ENCODE measurements at regions not wholly inside any gene's neighbourhood (a gene's known extent, or its start where the extent isn't known, plus 50 kb on each side); places are given as distances from the start of the nearest gene placed in this dataset.

- Histone ChIP-seq H3K4me3 (replicated peaks in 1 of 2; ENCODE audit: low read depth in 1 of 2, low read length in 2 of 2) (no peak overlapping the region), H2AFZ (ENCODE audit: low read depth, low read length, poor library complexity, severe bottlenecking) (no peak overlapping the region), H3K9me3 (ENCODE audit: control insufficient read depth in 1 of 2, insufficient read depth in 1 of 2, low read depth in 1 of 2, low read length in 2 of 2) (peaks cover 0 to 8% of the 10 kb centered on the region in 2 experiments; a peak in 1 of 4 replicates), H3K4me1 (ENCODE audit: control insufficient read depth in 1 of 2, insufficient read depth in 2 of 2, low read length in 2 of 2) (no peaks in the 10 kb centered on the region), H3K4me2 (ENCODE audit: low read length) (no peak overlapping the region), H3K79me2 (ENCODE audit: insufficient read depth, low read length) (no peaks in the 10 kb centered on the region), H3K9ac (ENCODE audit: low read length) (no peak overlapping the region), H3K27ac (ENCODE audit: low read depth, low read length) (no peak overlapping the region), H4K20me1 (ENCODE audit: insufficient read depth) (no peaks in the 10 kb centered on the region), H3K9me2 (ENCODE audit: insufficient read depth) (no peaks in the 10 kb centered on the region), H3K27me3 (ENCODE audit: insufficient read depth, low read length) (no peaks in the 10 kb centered on the region), H3K36me3 (ENCODE audit: control insufficient read depth in 1 of 2, insufficient read depth in 2 of 2, low read length in 2 of 2) (no peaks in the 10 kb centered on the region)
- POLR2A ChIA-PET, result no interaction called here
- RAD21 ChIA-PET (ENCODE audit: low non-redundant PET in 1 of 2, low total read pairs in 2 of 2, uncharacterized antibody in 2 of 2, unreplicated experiment in 2 of 2), result no interaction called here
- ATAC-seq (no peak), DNase-seq (ENCODE audit: low read depth, low spot score) (no peak)
- no peak for TF ChIP-seq SIN3A (IDR thresholded peaks at IDR 0.05; ENCODE audit: low read depth)
- TF ChIP-seq EZH2 (IDR thresholded peaks at IDR 0.05), result no peak
- TF ChIP-seq CBX3 (IDR thresholded peaks at IDR 0.05; ENCODE audit: low read depth), result no peak
- no peak for TF ChIP-seq POLR2A (IDR thresholded peaks at IDR 0.05; ENCODE audit: borderline replicate concordance, extremely low read depth, insufficient read depth, insufficient read length)
- no peak for TF ChIP-seq ELF1 (IDR thresholded peaks at IDR 0.05; ENCODE audit: borderline replicate concordance, low read depth)
- TF ChIP-seq SP1 (IDR thresholded peaks at IDR 0.05; ENCODE audit: low read depth), result no peak
- no peak for TF ChIP-seq SRF (IDR thresholded peaks at IDR 0.05; ENCODE audit: low read depth)
- TF ChIP-seq CEBPB (IDR thresholded peaks at IDR 0.05; ENCODE audit: low read depth), result no peak
- TF ChIP-seq REST (IDR thresholded peaks at IDR 0.05; ENCODE audit: low read depth), result no peak
- no peak for TF ChIP-seq TCF7L2 (IDR thresholded peaks at IDR 0.05; ENCODE audit: borderline replicate concordance, extremely low read depth, insufficient read depth, insufficient read length)
- TF ChIP-seq JUND (IDR thresholded peaks at IDR 0.05), result no peak
- no peak for TF ChIP-seq EZH2phosphoT487 (IDR thresholded peaks at IDR 0.05; ENCODE audit: borderline replicate concordance)
- TF ChIP-seq ATF3 (IDR thresholded peaks at IDR 0.05), result no peak
- TF ChIP-seq MAX (IDR thresholded peaks at IDR 0.05), result no peak
- no peak for TF ChIP-seq ZNF274 (IDR thresholded peaks at IDR 0.05; ENCODE audit: low read depth, low read length)
- no peak for TF ChIP-seq EGR1 (IDR thresholded peaks at IDR 0.05; ENCODE audit: low read depth)
- TF ChIP-seq RAD21 (IDR thresholded peaks at IDR 0.05; ENCODE audit: low read depth), result no peak
- TF ChIP-seq YY1 (IDR thresholded peaks at IDR 0.05; ENCODE audit: extremely low read depth, insufficient replicate concordance, low read depth, low read length), result no peak
- no TSS peak for BruUV-seq (replicated peaks)
- intact Hi-C loops (cut with micrococcal nuclease), result no loop called here
- CTCF ChIA-PET, result no interaction called here
Observed at GRCh38 chr10:9214618-9215017, 1160.1 kb downstream of the GATA3 start.

Measured in HCT116 (cell line).